ENCODE measurements at regions not wholly inside any gene's neighbourhood (a gene's known extent, or its start where the extent isn't known, plus 50 kb on each side); places are given as distances from the start of the nearest gene placed in this dataset.
"Not testable (repeated sequence)": the region's sequence is repeated elsewhere in the genome, so short reads cannot be mapped to it uniquely, and the experiment has no call there.

DNA sequence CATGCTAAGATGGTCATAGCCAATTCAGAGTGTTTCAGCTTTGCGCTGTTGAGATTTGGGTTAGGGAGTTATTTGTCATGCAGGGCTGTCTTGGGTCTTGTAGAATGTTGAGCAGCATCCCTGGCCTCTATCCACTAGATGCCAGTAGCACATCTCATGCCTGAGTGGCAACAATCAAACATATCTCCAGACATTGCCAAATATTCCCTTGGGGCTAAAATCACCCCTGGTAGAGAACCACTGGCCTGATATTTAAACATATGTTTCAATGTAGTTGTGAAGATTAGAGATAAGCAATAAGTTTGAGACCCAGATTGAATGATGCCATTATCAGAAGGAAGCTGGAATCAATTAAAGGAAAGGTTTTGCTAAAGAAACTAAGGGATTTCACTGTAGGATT is 463.3 kb downstream of the DOK5 start:
- no peak overlapping the region for H3K4me3 ChIP-seq (ENCODE audit: low read depth, low read length)
- TF ChIP-seq, protein P1, sequence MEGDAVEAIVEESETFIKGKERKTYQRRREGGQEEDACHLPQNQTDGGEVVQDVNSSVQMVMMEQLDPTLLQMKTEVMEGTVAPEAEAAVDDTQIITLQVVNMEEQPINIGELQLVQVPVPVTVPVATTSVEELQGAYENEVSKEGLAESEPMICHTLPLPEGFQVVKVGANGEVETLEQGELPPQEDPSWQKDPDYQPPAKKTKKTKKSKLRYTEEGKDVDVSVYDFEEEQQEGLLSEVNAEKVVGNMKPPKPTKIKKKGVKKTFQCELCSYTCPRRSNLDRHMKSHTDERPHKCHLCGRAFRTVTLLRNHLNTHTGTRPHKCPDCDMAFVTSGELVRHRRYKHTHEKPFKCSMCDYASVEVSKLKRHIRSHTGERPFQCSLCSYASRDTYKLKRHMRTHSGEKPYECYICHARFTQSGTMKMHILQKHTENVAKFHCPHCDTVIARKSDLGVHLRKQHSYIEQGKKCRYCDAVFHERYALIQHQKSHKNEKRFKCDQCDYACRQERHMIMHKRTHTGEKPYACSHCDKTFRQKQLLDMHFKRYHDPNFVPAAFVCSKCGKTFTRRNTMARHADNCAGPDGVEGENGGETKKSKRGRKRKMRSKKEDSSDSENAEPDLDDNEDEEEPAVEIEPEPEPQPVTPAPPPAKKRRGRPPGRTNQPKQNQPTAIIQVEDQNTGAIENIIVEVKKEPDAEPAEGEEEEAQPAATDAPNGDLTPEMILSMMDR (IDR thresholded peaks at IDR 0.05; ENCODE audit: borderline replicate concordance, insufficient read depth, low read depth, low read length): no peak

DNA sequence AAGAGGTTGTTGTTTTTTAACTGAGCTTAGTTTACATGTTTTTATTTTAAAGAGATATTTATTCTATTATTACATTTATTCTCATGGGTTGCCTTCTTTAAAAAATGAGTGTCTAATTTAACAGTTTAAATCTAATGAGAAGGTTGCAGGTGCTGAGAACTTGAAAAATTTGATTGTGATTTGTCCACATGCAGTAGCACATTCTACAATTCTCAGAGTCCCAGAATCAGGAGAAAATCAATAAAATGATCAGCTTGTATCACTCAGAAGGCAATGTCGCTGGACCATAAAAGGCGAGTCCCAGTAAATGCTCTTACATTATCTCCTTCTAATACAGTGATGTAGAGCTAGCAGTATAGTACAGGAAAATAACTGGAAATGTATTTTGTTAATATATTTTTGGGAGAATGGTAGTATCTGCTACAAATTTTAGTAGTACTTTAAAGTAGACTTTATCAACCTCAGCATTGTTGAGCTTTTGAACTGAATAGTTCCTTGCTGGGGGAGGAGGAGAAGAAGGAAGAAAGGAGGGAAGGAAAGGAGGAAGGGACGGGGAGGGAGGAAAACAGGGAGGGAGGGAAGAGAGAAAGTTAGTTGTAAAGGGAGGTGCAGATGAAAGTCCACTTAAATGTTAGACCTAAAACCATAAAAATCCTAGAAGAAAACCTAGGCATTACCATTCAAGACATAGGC is 458.0 kb downstream of the DOK5 start:
- TF ChIP-seq, protein P1 (IDR thresholded peaks at IDR 0.05; ENCODE audit: borderline replicate concordance, insufficient read depth, low read depth, low read length): no peak
- no peak overlapping the region for H3K4me3 ChIP-seq (ENCODE audit: low read depth, low read length)

DNA sequence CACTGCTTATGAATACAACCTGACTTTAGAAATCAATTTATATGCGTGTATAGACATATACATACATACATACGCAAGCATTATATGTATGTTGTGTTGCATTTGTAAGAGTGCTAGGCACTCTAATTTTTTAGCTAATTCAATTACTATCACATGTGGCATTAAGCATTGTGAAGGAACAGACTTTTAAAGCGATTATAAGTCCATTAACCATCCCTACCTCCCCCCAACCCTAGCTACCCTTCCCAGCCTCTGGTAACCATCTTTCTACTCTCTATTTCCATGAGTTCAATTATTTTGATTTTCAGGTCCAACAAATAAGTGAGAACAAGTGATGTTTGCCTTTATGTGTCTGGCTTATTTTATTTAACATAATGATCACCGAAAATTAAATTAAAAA is 453.8 kb downstream of the DOK5 start:
- TF ChIP-seq, protein P1 (IDR thresholded peaks at IDR 0.05; ENCODE audit: borderline replicate concordance, insufficient read depth, low read depth, low read length): no peak
- no peak overlapping the region for H3K4me3 ChIP-seq (ENCODE audit: low read depth, low read length)

DNA sequence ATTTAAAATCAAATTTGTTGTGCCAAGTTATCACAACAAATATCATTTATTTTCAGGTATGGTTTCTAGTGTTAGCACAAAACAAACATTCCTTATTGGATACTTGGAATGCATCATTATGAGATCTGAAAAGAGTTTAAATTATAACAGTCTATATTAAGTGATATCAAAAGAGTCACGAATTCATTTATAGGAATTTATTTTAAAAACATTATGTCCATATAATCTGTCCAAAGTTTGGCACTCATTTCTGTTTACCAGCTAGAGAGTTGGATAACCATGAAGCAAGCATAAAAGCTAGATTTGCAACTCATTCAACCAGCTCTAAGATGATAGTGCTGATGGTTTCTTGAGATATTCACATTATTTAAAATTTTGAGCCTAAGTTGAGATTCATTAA is 453.2 kb downstream of the DOK5 start:
- TF ChIP-seq, protein P1 (IDR thresholded peaks at IDR 0.05; ENCODE audit: borderline replicate concordance, insufficient read depth, low read depth, low read length): no peak
- no peak overlapping the region for H3K4me3 ChIP-seq (ENCODE audit: low read depth, low read length)

DNA sequence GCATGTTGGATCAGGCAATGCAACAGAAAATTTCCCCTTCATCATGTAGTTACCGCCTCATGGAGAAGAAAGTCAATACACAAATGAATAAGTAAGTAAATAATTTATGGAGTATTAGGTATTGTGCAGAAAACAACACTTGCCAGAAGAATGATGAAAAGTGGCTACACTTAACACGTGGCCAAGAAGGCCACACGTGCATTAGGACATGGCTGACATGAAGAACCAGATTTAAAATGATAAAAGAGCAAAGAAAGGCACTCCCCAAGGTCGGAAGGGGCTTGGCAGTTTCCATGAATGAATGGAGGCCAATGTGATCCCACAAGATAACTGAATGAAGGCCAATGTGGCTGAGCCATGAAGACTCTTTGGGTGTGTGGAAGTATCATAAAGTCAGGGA is 447.2 kb downstream of the DOK5 start:
- TF ChIP-seq, protein P1 (IDR thresholded peaks at IDR 0.05; ENCODE audit: borderline replicate concordance, insufficient read depth, low read depth, low read length): no peak
- no peak overlapping the region for H3K4me3 ChIP-seq (ENCODE audit: low read depth, low read length)

DNA sequence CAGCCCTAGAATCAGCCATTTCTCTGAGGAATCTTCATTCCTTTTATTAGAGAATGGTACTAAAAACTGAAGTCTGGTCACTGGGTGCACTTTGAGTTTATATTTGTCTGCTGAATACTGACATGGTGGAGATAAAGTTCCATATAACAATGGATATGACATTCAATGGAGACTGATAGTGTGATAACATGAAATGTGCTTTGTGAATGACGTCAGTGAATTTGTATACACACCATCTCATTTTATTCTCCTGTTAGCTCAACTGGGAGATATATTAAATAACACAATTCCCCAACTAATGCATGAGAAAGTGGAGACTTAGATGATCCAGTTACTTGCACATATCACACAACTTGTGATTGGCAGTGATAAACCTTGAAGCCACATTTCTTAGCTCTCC is 446.7 kb downstream of the DOK5 start:
- H3K4me3 ChIP-seq (ENCODE audit: low read depth, low read length): no peak overlapping the region
- TF ChIP-seq, protein P1 (IDR thresholded peaks at IDR 0.05; ENCODE audit: borderline replicate concordance, insufficient read depth, low read depth, low read length): no peak

DNA sequence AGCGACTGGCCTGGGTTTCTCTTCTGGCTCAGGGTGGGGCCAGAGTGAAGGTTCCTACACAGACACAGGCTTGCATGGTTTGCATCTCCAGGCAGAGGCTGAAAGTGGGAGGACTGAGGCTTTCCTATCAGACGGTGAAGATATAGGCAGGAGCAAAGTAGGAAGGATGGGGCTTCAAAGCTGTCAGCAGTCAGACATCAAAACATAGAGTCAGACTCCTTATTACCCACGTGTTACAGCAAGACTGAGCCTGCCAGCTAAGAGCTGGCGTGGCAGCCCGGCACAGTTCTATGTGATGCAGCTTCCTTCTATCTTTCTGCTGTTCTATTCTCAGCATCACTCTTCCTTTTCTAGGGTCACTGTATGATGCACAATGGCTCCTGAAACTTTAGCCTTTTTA is 445.1 kb downstream of the DOK5 start:
- TF ChIP-seq, protein P1 (IDR thresholded peaks at IDR 0.05; ENCODE audit: borderline replicate concordance, insufficient read depth, low read depth, low read length): no peak
- H3K4me3 ChIP-seq (ENCODE audit: low read depth, low read length): no peak overlapping the region

DNA sequence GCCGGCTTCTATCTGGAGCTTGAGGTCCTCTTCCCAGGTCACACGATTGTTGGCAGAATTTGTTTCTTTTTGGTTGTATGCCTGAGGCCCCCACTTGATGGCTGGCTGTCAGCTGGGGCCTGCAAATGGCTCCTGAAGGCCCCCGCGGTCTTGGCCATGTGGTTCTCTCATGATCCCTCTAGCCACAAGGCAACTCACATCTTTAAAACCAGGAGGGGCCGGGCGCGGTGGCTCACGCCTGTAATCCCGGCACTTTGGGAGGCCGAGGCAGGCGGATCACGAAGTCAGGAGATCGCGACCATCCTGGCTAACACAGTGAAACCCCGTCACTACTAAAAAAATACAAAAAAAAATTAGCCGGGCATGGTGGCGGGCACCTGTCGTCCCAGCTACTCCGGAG is 443.6 kb downstream of the DOK5 start:
- not testable (repeated sequence) for H3K4me3 ChIP-seq (ENCODE audit: low read depth, low read length)
